ENCODE measurements at regions not wholly inside any gene's neighbourhood (a gene's known extent, or its start where the extent isn't known, plus 50 kb on each side); places are given as distances from the start of the nearest gene placed in this dataset.
"Not testable (repeated sequence)": the region's sequence is repeated elsewhere in the genome, so short reads cannot be mapped to it uniquely, and the experiment has no call there.

DNA sequence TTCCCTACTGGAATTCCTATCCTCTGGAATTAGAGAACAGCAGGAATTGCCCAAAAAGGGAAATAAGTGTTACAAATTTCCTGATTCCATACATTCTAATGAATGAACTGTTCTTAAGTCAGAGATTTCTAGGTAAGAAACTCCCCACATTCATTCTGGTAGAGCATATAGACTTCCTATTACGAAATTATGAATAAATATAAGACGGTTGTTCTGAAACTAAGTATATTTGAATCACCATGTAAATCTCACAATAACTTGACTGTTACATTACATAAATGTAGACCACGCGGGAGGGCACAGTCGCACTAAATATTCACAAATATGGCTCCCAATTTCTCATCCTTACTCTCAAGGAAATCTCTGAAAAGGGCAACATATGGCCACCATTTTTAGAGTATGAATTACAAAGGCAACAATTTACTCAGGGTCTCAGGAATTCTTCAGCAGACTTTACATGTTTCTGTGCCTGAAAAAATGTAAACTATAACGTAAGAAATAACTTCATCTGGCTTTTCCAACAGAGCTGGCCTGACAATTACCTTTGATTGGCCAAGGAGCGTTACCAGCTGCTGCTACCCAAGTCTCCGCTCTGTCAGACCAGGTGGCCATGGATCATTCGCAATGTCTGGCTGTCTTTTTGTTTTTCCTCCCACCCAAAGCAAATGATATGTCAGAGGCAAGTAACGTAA lies 115.8 kb downstream of the MPP7 start:
- no peak for DNase-seq (ENCODE audit: low read depth)

DNA sequence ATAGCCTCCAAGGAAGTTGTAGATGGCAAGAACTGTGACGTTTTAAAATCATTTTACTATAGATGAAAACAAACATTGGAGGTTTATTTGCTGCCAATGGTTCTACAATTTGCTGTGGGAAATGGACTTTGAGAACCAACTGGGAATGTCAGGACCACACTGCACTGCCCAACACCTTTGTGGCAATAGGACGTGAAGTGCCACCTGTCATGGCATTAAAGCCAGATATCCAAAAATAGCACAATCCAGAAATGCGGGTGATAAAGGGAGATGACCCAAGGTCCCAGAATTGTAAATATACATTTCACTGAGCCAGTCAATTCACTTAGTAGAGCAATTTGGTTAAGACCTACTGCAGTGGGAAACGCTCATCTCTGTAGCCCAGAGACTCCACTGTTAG lies 116.4 kb downstream of the MPP7 start:
- DNase-seq (ENCODE audit: low read depth) = no peak

DNA sequence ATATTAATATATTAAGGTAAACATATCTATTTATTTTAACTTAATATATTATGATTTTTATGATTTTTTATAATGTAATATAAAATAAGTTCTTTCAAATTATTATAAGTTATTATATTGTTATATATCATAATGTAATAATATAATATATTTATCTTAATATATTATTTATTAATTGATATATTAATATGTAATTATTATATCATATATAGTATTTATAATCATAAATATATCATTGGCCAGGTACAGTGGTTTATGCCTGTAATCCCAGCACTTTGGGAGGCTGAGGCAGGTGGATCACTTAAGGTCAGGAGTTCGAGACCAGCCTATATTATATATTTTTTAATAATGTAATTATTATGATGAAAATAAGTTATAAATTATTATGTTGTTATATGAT lies 118.1 kb downstream of the MPP7 start:
- DNase-seq (ENCODE audit: low read depth) = no peak

DNA sequence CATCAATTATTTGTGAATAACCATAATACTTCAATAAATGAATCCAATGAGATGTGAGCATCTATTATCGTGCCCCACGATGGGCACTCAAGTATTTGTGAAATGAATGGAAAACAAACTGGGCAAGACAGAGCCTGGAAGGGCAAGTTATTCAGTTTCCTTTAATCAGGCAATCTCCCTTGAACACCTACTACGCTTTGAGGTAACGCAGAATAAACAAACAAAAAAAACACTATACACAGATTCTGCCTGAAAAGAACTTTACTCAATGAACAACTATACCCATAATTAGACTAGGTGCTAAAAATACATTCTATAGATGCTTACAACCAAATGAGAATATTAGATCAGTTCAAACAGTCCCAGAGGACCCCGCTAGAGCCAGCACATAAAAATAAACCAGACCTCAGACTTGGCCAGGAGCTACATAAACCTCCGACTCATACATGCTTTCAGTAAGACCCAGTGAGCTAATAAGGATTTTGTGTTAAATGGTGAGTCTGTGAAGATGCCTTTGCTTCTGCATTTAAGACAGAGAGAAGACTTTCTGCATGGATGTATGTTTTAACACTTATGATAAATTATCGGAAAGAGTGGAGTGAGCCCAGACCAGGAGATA lies 121.3 kb downstream of the MPP7 start:
- DNase-seq (ENCODE audit: low read depth) = no peak

DNA sequence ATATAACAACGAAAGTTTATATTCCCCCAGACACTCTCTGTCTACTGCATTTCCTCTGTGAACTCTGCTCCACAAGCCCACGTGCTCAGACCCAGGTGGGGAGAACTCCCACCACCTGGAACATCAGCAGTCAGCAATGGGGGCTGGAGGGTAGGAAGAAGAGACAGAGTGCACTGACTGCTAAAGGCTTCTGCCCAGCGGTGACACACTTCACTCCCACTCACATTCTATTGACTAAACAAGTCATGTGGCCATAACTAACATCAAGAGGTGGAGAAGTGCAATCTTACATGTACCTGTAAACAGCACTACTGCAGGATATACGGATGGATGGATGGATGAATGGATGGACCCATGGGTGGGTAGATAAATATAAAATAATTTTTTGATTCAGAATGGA lies 122.2 kb downstream of the MPP7 start:
- DNase-seq (ENCODE audit: low read depth) = no peak

DNA sequence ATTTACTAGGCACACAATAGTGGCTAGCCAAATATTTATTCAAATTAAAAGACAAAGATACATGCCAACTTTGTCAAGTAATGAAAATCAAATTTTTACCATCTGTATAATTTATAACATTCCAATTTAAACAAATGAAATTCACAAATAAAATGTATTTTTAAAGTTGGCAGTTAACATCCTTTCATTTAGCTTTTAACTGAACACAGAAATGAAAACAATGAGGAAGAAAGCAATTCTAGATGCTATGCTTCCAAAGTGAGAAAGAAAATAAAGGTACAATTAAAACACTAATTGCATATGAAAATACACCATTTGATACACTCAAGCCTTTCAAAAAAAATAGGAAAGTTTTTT lies 123.1 kb downstream of the MPP7 start:
- DNase-seq (ENCODE audit: low read depth) = no peak

DNA sequence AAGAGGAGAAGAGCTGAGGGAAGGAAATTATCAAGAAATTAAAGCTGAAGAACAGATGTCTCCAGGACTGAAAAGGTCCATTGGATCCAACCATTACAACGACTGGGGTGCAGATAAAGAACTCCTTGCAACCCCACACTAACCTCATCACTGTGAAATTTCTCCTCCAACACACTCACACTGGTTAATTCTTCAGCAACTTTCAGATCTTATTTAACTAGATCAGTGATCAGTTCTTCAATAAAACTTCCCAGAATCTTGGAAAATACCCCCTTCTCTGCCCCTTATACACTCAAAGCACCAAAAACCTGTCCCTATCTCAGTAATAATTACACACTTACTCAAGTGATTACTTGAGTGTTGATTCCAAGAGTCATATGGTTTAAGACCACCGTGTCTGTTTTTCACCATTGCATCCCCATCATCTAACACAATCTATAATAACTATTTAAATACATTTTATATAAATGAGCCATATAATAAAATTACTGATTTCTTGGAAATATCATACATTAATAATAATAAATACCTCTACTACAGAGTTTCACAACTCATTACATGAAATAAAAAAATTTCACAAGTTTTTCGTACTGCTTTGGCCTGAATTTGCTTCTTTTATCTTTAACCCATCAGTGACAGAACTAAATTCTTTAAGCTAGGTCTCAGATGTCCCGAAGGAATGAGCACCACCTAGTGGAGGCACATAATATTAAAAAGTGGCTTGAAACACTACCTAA lies 123.7 kb downstream of the MPP7 start:
- peak; percentile 43 for DNase-seq (ENCODE audit: low read depth)

DNA sequence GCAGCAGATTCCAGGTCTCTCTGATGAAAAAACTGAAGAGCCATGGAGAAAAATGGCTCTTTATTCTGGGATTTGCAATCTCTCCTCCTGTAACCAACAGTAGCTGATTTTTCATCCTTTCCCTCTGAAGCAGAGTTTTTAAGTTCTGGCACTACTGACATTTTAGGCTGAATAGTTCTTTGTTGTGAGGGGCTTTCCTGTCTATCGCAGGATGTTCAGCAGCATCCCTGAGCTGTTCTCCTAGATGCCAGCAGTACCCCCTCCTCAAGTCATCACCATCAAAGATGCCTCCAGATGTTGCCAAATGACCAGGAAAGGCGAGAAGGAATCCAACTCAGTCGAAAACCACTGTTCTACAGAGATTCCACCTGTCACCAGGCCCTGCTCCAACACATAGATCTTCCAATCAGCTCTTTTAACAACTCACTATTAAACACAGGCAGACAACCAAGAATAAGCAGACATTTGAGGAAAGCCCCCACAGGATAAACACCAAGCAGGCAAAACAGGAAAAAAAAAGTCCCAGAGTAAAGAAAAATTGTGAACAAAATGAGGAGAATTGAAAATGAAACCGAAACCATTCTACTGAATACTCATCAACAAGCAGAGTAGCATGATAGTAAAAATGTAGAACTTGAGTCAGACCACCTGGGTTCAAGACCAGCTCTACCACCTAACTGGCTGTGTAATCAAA lies 124.8 kb downstream of the MPP7 start:
- DNase-seq (ENCODE audit: low read depth) = no peak

DNA sequence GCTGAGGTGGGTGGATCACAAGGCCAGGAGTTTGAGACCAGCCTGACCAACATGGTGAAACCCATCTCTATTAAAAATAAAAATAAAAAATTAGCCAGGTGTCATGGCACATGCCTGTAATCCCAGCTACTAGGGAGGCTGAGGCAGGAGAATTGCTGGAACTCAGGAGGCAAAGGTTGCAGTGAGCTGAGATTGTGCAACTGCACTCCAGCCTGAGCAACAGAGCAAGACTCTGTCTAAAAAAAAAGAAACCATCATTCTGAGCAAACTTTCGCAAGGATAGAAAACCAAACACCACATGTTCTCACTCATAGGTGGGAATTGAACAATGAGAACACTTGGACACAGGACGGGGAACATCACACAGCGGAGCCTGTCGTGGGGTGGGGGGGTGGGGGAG lies 126.4 kb downstream of the MPP7 start:
- not testable (repeated sequence) for DNase-seq (ENCODE audit: low read depth)

DNA sequence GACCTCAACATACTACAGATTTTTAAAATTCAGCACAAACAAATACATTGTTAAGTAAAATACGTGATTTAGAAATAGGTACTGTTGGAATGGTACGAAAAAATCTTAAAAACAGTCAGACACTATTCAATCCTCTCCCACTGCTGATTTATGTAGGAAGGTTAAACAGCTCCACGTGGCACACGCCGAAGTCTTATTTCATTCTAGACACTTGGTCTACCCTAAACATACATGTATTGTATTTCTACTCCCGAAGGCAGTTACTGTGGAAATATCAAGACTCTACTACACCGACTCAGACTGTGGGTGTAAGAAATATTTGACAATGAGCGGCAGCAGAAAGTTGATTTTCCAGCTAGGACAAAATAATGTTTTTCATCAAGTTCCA lies 130.6 kb downstream of the MPP7 start:
- no peak for DNase-seq (ENCODE audit: low read depth)

DNA sequence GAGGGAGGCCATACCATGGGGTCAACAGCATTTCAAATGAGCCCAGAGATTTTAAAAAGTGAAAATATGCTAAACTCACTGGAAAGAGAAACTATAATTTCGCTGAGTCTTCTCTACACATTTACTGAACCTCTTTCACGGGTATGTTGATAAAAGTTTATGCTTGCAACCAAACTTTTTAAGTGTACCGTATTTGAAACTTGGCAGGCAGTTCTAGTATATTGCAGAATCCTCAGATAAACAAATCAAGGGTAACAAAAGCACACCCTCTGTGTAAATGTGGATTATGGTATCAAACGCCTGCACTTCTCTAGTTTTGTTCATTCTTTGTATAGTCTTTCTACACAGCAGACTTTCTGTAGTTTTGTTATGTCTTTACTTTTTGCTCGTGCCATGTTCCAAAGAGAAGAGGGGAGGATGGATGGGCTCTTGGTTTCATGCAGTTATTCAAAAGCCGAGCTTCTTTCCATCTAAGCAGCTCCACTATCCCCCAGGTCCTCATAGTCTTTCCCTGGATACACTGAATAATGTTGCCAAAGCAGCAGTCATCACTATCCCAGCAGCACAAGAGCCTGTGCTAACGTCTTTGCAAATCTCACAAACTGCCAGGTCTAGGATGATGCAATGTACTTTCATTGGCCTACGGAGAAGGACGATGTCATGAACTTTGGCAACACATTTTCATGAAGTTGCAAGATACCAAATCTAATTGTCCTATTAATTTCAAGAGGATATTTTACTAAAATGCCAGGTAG lies 131.2 kb downstream of the MPP7 start:
- DNase-seq (ENCODE audit: low read depth) = no peak

DNA sequence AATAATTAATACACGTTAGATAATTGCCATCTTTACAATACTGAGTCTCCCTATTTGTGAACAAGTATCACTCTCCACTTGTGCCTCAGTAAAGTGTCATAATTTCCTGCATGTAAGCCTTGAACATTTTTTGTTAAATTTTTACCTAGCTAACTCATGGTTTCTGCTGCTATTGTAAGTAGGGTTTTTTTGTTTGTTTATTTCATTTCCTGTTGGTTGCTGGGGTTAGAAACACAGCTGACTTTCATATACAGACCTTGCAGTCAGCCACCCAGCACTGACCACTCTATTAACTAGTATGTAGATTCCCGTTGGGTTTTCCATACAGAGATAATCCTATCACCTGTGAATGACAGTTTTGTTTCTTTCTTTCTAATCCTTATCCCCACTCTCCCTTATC lies 133.3 kb downstream of the MPP7 start:
- DNase-seq (ENCODE audit: low read depth) = no peak

DNA sequence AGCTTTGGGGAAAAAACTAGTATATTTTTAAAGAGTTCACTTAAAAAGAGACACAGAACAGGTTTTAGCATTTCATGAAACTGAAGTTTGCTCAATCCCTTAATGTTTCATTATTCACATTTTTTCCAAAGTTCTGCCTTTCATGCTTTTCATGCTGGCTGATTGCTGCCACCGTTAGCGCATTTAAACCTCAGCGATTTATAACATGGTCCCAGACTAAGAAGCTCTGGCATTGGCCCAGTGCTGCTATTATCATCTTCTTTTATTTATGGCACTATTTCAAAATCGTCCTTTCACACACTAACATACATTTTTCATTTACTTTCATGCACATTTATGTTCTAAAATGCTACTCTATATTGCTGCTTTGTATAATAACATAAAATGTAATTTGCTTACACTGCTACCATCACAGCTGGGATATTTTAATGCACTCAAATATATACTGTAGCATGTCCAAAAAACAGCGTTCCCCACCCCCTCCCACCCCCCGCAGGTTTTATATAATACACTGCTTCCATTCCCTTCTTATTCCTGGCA lies 141.9 kb downstream of the MPP7 start:
- DNase-seq (ENCODE audit: low read depth) = no peak

DNA sequence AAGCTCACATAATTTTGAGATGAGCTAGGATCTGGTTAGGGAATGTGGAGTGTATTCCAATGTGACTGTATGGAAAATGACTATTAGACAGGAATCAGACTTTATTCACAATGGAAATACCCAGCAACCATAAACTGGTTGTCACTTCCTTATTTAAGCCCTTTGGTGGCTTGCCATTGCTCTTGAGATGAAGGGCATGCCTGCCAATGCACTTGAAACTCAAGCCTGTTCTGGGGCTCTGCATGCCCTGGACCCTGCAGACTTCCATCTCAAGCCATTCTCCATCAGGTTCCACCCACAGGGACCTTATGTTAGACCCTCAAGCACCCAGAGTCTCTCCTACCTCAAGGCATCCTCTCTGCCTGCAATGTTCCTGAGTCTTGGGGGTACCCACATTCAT lies 145.5 kb downstream of the MPP7 start:
- DNase-seq (ENCODE audit: low read depth) = no peak

DNA sequence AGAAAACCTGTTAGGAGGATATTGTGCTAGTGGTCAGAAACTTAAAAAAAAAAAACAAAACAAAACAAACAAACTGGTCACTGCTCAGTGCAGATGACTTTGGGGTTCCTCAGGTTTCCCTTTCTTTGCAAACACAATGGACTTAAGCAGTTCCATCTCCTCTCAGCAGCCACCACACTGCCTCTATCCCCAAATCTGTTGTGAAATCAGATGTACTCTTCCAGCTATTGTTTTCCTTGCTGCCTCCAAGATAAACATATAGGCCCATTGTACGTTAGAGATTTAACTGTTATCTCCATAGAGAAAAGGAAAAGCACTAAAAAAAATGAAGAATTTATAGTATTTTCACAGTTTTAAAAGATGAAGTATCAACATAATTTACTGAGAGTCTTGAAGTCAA lies 147.1 kb downstream of the MPP7 start:
- no peak for DNase-seq (ENCODE audit: low read depth)

DNA sequence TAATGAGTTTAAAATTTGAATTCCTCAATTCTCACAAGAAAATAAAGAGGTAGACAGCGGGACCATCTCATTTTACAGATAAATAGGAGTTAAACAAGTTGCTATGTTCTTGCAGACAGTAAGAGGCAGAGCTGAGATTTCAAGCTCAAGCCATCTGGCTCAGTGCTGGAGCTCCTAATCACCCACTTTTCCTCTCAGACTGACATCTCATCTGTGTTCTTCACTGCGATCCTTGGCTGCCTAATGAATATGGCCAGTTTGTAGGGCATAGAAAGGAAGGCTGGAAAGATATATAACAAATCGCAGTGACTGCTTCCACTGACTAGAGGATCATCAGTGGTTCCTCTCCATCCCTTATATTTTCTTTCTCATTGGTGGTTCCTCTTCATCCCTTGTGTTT lies 151.2 kb downstream of the MPP7 start:
- DNase-seq (ENCODE audit: low read depth) = no peak

DNA sequence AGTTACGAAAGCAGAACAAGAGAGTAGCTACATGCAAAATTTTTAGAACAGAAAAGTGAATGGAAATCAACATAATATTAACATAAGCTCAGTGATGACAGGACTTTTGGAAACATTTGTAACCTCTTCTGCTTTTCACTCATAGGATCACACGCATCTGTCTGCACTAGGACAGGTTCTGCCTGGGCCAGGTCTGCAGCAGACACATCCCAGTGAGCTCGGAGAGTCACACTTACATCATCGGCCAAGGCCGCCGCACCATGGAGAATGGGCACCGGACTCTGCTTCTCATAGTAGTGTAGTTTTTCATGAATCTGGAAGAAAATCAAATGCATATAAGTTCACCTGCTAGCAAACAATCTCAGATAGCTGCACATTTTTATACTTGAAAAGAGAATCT lies 150.9 kb upstream of the ODAD2 start:
- DNase-seq (ENCODE audit: low read depth) = no peak

DNA sequence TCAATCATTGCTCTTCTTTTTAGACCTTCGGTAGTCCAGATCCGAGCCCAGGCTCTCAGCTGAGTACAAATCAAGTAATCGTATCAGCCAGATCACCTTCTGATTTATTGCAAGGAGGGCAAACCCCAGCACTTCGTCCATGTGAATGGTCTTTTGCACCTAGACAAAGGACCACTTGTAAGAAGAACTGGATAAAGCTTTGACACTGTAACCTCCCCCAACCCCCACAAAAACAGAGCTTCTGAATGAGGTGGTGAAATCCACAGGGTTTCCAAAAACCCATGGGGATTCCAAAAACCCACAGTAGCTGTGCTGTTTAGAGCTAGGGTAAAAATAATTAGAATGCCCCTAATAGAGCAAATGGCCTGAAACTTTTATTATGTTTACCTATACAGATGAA lies 148.8 kb upstream of the ODAD2 start:
- no peak for DNase-seq (ENCODE audit: low read depth)

DNA sequence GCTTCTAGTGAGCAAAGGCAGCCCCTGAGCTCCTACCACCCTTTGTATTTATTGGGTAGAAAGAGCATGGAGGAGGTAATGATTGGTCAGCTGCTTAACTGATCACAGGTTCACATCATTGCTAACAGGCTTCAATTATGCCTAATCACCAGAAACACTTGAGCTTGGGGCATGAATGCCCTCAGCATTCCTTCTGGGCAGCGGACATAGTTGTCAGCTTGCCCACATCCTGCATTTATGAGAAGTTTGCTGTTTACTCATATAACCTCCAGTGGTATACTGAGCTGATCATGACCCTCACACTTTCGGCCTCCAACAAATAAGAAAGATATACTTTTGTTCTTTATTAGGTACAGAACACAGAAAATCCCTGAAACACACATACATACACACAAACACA lies 140.3 kb upstream of the ODAD2 start:
- DNase-seq (ENCODE audit: low read depth) = no peak

DNA sequence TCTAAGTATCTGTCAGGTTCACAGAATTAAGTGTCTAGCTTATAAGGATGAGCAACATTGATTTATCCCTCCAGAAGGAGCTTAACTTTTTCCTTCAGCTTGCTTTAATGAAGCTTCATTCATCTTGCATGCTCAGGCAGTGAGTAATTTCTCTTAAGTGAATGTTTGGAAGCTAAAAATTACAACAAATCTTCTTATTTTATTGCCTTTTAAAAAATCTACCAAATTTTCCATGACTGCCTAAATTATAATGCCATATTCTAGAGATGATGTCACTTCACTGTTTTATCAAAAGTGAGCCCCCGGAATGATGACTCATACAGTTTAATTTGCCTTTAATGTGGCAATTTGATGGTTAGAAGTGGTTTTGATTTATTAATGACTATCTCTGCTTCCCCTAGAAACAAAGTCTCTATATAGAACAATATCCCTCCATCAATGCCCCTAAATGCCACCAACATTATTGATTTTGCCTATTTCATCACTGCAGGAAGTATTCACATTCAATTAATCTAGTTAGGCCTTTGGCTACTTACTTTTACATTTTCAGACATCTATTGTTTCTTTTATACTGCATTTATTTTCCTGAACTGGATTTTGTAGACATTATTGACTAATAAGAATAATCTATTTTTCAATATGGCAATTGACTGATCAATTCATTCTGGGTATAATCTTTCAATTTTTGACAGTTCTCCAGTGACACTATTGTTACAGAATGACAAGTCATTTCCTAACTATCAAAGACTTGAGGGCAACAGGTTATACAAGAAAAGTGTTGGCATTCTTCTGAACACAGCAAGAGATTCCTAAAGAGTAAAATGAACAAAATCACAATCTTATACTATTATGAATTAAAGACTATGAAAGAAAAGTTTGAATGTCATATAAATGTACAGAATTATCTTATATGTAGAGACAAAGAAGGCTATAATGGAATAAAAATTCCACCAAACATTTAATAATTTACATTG lies 139.3 kb upstream of the ODAD2 start:
- peak; percentile 86 for DNase-seq (ENCODE audit: low read depth)

DNA sequence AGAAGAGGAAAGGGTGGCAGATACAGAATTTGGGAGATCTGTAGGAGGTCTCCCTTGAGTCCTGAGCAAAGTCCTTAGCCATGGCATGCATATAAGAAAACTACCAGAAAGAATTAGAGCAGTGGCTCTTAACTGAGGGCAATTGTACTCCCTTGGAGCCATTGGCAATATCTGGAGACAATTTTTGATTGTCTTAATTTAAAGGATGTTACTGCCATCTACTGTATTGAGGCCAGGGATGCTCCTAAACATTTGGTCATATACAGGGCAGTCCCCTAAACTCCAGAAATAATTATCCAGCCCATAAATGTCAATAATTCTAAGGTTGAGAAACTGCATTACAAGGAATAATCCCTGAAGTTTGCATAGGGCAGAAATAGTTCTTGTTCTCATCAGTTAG lies 136.4 kb upstream of the ODAD2 start:
- DNase-seq (ENCODE audit: low read depth) = peak; percentile 44

All from GM04504 (cell line).